Stimulated activated CD4-positive, alpha-beta T cell treated with anti-CD3 and anti-CD28 coated beads, Interleukin-4, amount 100 ng/mL, for 1 hour (primary cell): ENCODE measurements at regions not wholly inside any gene's neighbourhood (a gene's known extent, or its start where the extent isn't known, plus 50 kb on each side); places are given as distances from the start of the nearest gene placed in this dataset.
A peak's percentile ranks its signal among the peaks of the same experiment; 100 is the strongest.
"Not testable (repeated sequence)": the region's sequence is repeated elsewhere in the genome, so short reads cannot be mapped to it uniquely, and the experiment has no call there.

Experiments
- DNase-seq: peaks from one replicate; pipeline ENCODE4 v3.0.0-alpha.2; 2020

DNA sequence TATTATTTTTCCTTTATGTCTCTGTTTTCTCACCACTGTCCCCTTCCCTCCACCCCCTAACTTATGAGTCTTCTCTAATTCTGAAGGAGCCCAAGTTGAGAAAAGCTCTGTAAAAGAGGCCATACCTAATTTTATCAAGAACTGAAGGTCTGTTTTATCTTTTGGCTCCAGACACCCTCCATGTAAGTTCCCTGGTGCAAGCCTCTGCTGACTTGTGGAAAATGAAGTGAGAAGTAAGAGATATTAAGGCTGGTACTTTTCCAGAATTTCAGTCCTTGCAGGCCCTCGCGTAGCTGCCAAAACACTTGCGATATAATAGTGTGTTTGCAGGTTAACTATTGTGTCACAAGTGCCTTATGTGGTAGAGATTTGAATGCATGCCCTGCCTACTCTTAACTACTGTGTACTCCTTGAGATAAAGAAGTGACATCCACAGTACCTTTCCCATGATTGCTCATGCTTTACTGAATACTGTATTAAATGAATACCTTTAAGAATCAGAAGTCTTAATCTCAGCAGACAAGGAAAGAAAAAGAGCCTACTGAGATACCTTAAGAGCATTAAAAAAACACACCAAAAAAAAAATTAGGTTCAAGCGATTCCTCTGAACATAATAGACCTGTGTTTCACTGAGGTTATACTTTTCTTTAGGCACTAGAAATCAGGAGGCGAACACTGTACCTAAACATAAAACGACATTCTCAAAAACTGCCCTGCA, 143.6 kb upstream of the ZNF184 start:
- DNase-seq, result no peak

DNA sequence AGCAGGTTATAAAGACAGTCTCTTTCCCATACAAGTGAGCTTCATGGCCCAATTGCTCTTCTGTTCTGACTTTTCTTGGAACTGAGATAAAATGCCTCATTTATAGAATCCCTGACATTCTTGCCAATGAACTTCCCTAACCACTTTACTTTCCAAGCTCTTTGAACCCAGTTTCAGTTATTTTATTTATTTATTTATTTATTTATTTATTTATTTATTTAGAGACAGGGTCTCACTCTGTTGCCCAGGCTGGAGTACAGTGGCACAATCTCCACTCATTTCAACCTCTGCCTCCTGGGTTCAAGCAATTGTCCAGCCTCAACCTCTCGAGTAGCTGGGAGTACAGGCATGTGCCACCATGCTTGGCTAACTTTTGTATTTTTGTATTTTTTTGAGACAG, 138.5 kb upstream of the ZNF184 start:
- no peak for DNase-seq

DNA sequence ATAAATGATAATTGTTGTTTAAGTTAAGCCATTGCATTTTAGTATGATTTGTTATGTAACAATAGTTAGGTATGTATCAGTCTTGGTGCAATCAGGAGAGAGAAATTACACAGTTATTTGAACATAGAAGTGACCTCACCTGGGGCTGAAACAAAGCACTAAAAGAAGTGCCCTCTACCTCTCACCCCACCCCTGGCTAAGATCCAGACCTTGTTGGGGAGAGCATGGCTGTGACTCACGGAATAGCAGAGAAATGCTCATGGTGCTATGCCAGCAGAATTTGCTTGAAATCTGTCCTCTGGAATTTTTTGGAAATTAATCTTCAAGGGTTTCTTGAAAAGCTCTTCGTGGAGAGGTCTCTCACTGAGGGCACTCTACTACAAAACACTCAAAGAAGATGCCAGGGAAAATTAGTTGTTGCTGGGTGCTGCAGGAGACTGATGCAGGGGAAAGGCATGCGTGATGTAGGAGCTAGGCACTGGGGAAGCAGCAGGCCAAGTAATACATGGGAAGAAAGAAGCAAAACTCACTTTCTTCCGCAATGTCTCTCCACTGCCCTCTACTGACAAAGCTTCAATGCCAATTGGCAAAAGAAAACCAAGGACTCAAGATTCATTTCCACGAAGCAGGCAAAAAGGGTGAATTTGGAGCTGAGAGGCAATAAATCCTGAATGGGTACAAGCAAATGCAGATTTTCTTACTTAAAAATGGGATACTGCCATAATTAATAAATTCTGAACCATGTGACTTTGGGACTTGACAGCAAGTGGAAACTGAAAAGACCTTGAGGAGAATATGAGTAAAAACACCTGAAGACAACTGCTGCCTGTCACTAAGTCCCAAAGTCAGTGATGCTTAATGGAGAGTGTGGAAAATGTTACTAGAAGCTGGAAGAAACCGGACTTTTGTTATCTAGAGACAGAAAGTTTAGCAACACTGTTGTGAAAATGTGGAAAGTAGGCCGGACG, 136.3 kb upstream of the ZNF184 start:
- DNase-seq, result no peak

DNA sequence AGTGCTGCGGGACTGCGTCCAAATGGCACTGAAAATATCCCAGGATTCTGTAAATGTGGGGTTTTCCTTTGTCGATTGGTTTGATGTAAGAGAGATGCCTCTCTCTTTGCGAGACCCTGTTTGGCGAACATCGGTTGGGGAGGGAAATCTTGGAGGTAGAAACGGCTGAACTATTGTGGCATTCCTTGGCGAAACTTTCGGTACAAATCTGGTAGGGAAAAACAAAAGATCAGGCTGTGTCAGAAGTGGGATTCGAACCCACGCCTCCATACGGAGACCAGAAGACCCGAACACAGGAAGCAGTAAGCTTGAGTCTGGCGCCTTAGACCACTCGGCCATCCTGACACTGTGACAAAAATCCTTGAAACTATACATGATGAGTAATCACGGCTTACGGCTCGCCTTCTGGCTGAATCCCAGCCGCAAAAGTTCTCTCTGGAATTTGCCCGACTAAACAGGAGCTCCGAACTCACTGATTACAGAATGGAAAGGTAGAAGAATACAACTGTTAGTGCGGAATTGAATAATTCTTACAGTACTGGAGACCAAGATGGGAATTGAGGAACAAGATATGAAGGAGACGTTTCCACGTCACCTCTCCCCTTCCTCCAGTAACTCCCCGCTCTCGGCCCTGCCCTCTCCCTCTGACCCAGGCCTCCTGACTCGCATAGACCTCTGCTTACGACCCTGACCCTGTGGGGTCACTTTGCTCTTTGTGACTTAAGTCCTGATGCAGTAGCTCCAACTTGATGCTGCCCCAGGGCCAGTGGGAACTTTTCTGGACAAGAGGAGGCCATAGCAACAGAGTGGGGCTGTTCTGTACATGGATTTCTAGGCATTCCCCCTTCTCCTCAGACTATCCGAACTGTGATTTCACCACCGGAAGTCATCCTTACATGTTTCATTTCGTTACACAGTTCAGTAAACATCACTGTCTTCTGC, 132.8 kb upstream of the ZNF184 start:
- no peak for DNase-seq

DNA sequence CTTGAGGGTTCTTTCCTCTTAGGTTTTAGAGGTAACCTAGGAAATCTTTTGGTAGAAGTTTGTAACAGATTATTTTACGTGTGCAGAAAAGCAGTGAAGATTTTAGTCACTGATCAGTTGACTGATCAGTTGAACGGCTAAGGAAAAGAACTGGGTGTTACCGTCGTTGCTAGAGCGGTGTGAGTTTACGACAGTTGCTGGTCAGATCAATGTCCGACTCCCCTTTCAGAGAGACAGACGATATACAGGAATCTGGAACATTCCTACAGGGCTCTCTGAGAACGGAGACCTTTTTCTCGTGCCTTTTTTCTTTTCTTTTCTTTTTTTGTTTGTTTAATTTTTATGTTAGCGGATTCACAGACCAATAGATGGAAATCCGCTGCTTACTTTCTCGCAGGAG, 132.1 kb upstream of the ZNF184 start:
- DNase-seq, result no peak

DNA sequence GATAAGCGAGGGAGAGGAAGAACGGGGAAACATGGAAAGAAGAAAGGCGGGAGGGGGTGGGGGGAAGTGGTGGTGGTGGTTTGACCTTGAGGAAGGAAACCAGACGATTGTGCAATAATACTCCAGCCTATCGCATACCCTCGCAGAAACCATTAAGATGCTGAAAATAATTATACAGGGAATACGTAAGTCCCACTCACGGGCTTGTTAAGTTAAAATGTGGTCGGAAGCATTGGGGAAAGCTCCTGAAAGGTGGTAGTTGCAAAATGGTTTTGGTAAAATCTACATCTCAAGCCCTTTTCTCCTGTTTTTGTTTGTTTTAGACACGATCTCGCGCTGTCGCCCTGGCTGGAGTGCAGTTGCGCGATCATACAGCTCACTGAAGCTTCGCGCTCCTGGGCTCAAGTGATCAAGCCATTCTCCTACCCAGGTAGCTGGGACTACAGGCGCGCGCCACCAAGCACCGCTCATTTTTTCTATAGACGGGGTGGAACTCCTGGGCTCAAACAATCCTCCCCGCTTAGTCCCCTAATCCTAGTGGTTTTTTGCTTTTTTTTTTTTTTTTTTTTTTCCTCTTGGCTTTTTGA, 128.9 kb upstream of the ZNF184 start:
- DNase-seq, result no peak

DNA sequence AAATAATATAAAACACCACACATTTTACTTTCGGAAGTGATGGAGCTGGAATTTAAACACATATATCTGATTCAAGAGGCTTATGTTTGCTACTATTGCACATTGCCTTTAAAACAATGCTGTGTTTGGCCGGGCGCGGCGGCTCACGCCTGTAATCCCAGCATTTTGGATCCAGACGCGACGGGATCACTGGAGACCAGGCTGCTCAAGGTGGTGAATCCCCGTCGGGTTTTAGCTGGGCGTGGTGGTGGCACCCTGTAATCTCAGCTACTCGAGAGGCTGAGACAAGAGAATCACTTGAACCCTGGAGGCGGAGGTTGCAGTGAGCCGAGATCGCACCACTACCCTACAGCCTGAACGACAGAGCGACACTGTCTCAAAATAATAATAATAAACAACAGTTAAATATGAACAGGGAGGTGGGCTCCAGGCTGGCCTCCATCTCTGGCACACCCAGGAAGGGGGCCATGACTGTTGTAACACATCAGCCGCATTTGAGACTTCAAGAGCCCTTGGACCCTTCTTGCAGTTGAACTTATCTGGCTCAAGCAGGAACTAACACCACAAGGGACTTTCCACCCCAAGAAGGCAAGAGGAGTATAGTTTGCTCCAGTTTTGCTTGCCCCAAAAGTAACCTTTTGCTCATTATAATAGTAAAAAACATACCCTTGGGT, 127.1 kb upstream of the ZNF184 start:
- no peak for DNase-seq

DNA sequence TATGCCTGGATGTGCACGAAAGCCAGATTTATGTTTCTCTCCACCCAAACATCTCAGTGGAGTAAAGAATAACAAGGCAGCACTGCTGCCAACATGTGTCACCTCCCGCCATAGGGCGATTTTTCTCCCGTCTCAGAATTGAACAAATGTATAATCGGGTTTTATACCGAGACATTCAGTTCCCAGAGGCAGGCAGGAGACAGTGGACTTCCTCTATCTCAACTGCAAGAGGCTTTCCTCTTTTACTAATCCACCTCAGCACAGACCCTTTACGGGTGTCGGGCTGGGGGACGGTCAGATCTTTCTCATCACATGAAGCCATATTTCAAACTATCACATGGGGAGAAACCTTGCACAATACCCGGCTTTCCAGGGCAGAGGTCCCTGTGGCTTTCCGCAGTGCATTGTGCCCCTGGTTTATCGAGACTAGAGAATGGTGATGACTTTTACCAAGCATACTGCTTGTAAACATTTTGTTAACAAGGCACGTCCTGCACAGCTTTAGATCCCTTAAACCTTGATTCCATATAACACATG, 124.2 kb upstream of the ZNF184 start:
- not testable (repeated sequence) for DNase-seq

DNA sequence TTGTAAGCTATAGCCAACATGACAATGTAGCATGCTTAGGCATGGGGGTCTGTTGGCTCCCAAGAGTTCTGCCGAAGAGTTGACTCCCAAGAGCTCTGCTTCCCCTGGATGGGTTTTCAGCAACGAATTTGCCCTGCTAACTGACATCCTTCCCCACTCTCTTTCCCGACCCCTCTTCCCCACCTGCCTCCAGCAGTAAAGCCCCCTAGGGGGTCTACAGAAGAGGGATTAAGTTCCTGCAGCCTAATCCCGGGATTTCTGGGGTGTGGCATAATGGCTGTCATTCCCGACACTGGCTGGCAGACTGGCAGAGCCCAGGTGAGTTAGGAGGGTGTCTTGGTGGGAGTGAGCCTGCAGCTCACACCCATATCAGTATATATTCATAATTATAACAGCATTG, 121.0 kb upstream of the ZNF184 start:
- DNase-seq, result no peak

DNA sequence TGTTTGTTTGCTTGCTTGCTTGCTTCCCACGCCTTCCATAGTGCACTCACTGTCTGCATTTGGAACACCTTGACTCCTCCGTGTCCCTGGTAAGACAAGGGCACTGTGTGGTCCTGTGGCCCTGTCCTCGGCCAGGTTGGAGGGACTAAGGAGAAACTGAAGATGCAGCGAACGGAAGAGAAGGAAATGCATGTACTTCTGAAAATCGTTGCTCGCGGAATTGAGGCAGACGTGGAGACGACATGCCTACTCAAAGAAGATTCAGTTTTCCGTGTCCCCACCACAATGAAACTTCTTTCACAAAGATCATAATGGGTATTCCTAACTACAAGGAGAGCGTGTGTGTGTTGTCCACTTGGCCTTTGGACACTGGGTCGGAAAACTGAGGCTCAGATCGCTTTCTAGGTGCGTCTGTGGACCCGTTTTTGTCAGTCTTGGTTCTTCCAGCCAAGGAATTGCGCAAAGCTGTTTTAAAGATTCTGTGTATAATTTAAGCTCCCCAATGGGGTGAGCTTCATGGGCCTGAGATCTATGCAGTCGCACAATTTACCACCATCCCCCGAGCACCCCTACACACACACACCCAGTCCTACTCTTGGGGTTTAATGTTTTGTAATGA, 120.4 kb upstream of the ZNF184 start:
- no peak for DNase-seq

DNA sequence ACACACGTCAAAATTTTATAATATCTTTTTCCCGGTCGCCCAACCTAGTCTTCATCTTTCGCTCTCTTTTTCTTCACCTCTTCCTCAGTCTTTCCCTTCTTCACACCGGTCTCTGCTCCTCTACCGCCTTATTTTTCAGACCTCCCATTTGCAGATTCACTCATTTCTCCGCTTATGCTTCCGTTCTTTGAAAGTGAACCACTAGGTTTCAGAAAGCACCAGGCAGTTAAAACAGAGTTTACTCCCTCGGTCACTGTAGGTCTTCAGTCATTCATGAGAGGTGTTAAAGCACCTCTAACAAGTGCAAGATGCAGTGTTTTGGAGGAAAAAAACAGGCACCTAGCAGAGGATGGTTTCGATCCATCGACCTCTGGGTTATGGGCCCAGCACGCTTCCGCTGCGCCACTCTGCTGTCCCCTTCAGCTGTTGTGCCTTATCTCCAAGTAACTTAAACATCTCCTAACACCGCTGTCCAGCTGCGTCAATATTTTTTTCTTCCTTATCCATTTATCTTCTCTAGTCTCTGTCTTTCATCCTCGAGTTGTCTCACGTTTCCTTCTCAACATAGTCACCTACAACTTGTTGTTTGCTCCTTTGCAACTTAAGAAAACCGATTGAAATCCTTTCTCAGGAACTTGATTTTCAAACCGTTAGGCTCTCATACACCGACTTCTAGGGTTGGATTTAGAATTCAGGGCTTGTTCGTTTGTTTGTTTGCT, 119.7 kb upstream of the ZNF184 start:
- DNase-seq, result peak; percentile 18

DNA sequence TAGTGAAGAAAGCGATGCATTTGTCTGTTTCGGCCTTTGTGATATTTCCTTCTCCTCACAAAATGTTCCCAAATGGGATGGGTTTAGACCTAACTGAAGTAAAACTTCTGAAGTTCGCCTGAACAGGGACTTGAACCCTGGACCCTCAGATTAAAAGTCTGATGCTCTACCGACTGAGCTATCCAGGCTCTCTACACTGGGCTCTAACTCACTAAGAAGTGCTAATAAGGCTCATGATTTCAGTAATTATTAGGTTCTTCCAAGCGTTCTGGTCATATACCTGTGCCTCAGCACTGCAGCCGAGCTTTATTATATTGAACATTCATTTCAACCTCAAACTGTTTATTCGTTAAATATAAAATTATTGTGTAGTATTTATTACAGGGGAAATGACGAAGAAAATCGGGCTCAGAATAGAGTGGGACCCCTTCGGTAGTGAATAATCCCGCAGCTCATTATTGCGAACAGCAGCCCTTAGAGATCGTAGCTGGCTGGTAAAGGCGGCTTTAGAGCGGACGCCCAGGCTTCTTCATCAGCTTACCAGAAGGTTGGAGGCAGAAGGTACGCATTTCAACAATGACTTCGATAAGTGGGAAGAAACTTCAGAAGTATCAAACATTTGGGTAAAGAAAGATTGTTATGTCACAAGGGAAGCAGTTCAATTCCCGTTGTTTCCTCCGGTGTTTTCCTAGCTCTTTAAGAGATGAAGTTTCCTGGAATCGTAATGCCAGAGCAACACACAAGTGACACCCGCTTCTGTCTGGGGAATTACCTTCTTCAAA, 119.0 kb upstream of the ZNF184 start:
- DNase-seq, result no peak

DNA sequence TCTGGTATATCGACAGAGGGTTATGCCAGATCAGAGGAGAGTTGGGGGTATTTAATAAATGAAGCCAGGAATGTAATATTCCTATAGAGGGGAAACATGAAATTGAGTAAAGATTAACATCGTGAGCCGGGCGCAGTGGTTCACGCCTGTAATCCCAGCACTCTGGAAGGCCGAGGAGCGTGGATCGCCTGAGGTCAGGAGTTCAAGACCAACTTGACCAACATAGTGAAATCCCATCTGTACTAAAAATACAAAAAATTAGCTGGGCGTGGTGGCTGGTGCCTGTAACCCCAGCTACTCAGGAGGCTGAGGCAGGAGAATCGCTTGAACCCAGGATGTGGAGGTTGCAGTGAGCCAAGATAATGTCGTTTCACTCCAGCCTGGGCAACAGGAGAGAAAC, 112.4 kb upstream of the ZNF184 start:
- not testable (repeated sequence) for DNase-seq

DNA sequence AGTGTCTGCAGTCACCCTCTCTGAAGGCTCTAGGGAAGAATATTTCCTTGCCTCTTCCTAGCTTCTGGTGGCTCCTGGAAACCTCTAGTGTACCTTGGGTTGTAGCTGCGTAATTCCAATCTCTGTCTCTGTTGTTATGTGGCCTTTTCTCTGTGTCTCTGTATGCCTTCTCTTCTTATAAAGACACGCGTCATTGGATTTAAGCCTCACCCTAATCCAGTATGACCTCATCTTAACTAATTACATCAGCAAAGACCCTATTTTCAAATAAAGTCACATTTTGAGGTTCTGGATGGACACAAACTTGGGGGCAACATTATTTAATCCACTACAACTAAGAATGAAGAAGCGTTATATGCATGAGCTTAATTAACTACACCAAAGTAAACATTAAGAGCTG, 111.4 kb upstream of the ZNF184 start:
- no peak for DNase-seq

DNA sequence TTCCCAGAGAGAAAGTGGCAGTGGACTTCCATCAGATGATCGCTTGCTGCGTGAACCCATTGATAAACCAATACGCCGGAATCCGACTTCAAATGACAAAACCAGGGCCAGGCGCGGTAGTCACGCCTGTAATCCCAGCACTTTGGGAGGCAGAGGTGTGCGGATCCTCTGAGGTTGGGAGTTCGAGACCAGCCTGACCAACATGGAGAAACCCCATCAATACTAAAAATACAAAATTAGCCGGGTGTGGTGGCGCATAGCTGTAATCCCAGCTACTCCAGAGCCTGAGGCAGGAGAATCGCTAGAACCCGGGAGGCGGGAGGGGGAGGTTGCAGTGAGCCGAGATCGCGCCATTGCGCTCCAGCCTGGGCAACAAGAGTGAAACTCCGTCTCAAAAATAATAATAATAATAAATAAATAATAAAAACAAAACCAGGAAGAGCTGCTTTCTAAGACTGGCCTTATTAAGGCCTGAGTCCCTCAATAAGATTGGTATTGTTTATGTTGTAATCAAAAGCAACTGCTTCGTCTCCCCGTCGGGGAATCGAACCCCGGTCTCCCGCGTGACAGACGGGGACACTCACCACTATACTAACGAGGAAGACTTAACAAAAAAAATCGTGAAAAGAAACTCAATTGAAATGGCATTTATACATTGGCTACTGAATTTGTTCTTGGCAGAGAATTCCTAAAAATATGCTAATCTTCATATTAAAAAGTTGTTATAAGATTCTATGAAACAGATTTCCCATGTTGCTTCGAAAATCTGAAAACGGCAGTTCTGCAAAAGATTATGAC, 110.2 kb upstream of the ZNF184 start:
- DNase-seq, result peak; percentile 44

DNA sequence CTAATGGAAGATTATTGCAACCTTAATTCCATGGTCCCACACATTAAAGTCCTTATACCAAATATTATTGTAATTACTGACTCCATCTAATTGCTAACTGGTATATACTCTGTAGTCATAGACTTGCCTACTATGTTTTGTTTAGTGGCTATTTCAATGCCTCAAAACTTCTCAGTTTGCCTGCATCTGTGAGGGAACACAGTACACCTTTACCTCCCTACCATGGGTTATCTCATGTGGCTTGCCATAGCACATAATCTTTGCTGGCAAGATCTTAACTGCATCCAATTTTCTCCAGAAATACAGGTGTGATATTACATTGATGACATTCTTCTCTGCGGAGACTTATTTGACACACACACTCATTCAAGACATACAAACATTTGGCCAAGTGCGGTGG, 107.1 kb upstream of the ZNF184 start:
- no peak for DNase-seq

DNA sequence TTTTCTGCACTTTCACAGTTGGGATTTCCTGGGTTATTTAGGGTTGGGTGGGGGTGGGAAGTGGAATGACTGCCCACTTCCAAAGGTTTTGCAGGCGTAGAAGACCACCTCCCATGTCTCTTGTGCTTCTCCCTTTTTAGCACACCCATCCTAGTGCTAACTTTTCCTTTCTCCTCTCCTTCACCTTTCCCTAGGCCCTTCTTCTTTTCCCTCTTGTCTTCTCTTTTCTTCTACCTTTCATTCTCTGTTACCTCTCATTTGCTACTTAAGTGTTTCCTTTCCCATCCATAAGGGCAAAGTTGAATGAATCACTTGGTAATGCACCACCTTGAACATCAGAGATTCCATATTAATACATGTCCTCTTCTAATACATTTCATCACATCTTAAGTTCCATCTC, 105.0 kb upstream of the ZNF184 start:
- DNase-seq, result no peak

DNA sequence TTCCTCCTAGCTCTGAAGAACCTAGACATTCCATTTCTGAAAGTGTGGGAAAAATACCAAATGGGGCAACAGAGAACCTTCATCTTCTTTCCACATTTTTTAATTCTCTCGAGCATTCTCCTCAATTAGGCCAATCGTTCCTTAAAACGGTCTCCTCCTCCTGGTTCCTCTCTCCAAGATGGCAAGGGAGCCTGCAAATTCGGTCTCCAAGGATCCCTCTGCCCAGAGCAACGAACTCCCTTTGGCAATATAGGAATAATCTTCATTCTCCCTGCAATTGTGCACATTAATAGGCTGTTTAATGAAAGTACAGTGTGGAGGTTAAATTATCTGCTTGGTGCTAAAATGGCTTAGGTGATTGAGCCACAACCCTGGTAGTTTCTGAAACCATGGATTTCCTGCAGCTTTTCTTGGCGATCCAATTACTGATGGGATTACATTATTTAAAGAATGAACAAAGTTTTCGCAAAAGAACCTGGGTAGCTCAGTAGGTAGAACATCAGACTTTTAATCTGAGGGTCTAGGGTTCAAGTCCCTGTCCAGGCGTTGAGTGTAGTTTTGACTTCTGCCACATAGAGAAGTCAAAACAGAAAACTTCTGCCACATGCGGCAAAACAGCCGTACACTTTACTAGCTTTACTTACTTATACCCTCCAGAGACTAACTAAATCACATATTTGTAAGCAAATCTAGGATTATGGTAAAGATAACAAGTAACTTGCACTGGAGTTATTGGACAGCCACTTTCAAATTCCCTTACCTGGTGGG, 102.9 kb upstream of the ZNF184 start:
- no peak for DNase-seq
